Upper lobe of left lung (tissue), 4 donors: ENCODE measurements at regions not wholly inside any gene's neighbourhood (a gene's known extent, or its start where the extent isn't known, plus 50 kb on each side); places are given as distances from the start of the nearest gene placed in this dataset.

ENCODE experiments used
- CTCF ChIP-seq, 6 experiments: fragments of 450-650 bp in 4 of 6; fragments of 200-600 bp in 2 of 6; sonication (generic) in 2 of 6; IDR thresholded peaks; one replicate each; pipeline ENCODE4 v1.5.1; 2016 to 2019; ENCODE audit warnings: antibody characterized with exemption in 6 of 6
- EP300 ChIP-seq, 4 donors: sonication (generic); formaldehyde crosslinking; IDR thresholded peaks; one replicate each; pipeline ENCODE4 v1.5.1; 2017; ENCODE audit warnings: antibody characterized with exemption in 4 of 4, control low read depth in 2 of 4
- POLR2AphosphoS5 ChIP-seq, 2 donors: sonication (generic); formaldehyde crosslinking; IDR thresholded peaks; one replicate each; pipeline ENCODE4 v1.5.1; 2017; ENCODE audit warnings: antibody characterized with exemption in 2 of 2

GRCh38 chr17:14557480-14557879, 256.6 kb downstream of the HS3ST3B1 start:
- TF ChIP-seq CTCF (IDR thresholded peaks at IDR 0.05) (no peak), POLR2AphosphoS5 (IDR thresholded peaks at IDR 0.05) (no peak), EP300 (IDR thresholded peaks at IDR 0.05) (no peak)
